HG02623 (cell line): ENCODE measurements at regions not wholly inside any gene's neighbourhood (a gene's known extent, or its start where the extent isn't known, plus 50 kb on each side); places are given as distances from the start of the nearest gene placed in this dataset.
A peak's percentile ranks its signal among the peaks of the same experiment; 100 is the strongest.
"Not testable (repeated sequence)": the region's sequence is repeated elsewhere in the genome, so short reads cannot be mapped to it uniquely, and the experiment has no call there.

Experiments used
- ATAC-seq: cut with Tn5 transposase; IDR thresholded peaks from one replicate; pipeline ENCODE4 v1.9.1; 2021; ENCODE audit warnings: moderate library complexity; ENCODE audit not compliant: unreplicated experiment

- no peak for ATAC-seq
These were observed 84.8 kb upstream of the HNF1B start for GRCh38 chr17:37829592-37830123.

DNA sequence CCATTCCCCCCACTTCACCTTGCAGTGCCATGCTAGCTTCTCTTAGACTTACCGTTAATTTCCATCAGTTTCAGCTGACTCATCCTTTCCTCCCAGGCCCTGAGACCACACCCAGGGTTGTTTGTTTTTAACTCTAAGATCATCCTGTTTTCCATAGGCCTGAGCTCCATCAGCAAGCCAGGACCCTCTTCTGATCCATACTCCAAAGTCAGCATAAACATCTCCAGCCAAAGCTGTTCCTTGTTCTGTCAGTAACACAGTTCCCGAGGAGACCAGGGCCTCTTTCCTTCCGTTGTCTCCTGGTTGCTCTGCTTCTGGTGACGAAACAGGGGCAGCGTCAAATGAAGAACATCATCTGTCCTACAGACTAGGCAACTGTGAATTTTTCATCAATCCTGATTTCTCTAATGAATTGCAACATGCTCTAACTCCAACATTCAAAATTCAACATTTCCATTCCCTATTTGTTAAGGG lies 83.8 kb upstream of the HNF1B start:
- no peak for ATAC-seq

- ATAC-seq = no peak
These were observed 83.2 kb upstream of the HNF1B start for GRCh38 chr17:37827905-37828650.

GRCh38 chr17:37826497-37827430 lies 81.9 kb upstream of the HNF1B start:
- no peak for ATAC-seq

- ATAC-seq = no peak
These were observed 81.0 kb upstream of the HNF1B start for GRCh38 chr17:37825851-37826250.

DNA sequence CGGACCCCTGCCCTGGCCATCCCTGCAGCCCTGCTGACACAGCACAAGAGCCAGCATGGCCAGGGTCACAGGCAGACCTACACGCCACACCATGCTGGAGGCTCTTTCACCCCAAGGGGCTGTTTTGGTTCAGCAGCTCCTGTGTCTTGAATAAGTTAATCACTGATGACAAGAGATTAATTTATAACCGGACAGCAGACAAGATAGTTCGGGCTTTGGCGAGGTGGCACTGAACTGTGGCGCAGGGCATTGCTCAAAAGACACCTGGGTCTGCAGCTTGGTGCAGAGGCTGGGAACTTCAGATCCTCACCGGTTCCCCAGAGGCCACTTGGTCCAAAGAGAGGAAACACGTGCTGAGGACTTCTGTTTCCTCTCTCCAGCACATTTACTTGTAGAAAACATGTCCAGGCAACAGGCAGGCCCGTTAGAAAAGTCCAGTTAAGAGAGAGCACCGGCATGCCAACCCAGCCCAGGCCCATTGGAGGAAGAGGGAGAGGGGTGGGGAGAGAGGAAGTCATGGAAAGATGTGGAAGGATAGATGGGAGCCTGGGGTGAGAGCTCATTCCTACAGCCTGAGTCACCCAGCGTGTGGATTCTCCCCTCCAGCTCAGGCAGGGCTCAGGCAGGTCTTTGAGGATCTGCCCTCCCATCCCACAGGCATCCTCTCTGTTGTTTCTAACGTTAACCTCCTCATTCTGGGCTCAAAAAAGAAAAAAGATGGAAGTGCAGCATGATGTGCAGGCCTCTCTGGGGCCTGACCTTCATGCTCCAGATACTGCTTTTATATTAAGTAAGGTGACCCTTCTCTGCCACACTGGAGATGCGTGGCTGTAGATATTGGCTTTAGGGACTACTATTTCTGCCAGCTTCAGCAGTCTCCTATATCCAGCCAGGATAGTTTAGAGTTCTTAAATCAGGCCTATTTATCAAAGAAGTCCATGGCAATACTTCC lies 80.0 kb upstream of the HNF1B start:
- ATAC-seq = no peak

DNA sequence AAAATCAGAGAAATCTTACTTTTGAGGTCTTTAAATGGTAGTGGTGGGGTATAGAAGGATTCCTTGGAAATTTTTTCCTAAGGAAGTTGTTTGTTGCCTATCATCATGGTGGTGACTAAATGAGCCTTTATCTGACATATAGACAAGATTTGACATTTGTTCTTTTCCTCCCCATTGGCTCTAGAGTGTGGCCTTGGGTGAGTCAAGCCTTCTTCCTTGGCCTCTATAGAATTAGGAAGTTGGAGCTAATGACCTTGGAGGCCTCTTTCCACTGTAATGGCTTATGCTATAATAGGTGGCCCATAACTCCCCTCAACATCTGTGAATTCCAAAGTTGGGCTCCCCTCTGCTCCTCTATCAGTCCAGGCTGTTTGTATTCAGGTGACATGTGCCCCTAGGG lies 79.1 kb upstream of the HNF1B start:
- ATAC-seq = no peak

GRCh38 chr17:37820995-37821713 lies 76.3 kb upstream of the HNF1B start:
- ATAC-seq = no peak

GRCh38 chr17:37820313-37820994 lies 75.6 kb upstream of the HNF1B start:
- peak; percentile 45 for ATAC-seq

GRCh38 chr17:37818689-37819088 lies 73.8 kb upstream of the HNF1B start:
- no peak for ATAC-seq

GRCh38 chr17:37816950-37817349 lies 72.1 kb upstream of the HNF1B start:
- ATAC-seq = no peak

GRCh38 chr17:37815536-37815935 lies 70.7 kb upstream of the HNF1B start:
- ATAC-seq = no peak

GRCh38 chr17:37813751-37814150 lies 68.9 kb upstream of the HNF1B start:
- ATAC-seq = no peak

DNA sequence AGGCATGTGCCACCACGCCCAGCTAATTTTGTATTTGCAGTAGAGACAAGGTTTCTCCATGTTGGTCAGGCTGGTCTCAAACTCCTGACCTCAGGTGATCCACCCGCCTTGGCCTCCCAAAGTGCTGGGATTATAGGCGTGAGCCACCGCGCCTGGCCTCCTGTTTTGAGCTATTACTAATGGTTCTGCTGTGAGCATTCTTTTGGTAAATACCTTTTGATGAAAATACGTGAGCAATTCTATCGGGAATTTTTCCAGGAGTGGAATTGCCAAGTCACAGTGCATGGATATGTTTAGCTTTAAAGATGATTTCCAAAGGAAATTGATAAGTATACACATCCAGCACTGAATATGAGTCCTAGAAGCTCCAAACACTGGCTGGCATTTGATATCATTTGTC lies 64.0 kb upstream of the HNF1B start:
- not testable (repeated sequence) for ATAC-seq

DNA sequence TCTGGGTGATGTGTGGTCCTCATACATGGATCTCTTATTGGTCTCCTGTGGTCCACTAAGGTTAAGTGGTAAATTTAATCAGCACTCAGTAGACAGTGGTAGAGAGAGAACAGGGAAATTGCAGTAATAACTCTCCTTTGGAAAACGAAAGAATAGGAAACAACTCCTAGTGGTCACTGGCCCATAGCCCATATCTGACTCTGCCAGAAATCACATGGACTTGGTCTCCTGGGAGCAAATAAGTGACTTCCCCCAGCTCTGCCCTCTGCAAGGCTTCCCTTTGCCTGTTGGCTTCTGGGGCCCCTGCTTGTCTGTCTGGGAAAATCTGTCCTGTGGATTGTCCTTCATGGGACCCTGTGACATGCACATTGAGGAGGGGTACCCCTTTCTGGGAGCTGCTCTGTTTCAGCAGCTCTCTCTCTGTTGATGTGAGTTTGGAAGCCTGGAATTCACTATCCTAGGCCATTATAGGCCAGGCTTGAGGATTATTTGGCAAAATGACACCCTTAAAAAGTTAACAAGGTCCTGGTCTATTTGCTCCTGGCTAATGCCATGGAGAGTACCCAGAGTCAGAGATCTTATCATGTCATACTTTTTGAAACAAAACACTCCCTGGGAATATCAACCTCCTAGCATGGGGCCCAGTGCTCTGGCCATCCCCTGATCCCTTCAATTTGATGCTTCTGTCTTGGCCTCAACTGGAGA lies 58.0 kb upstream of the HNF1B start:
- no peak for ATAC-seq

- ATAC-seq = no peak
These were observed 57.3 kb upstream of the HNF1B start for GRCh38 chr17:37802061-37802595.

DNA sequence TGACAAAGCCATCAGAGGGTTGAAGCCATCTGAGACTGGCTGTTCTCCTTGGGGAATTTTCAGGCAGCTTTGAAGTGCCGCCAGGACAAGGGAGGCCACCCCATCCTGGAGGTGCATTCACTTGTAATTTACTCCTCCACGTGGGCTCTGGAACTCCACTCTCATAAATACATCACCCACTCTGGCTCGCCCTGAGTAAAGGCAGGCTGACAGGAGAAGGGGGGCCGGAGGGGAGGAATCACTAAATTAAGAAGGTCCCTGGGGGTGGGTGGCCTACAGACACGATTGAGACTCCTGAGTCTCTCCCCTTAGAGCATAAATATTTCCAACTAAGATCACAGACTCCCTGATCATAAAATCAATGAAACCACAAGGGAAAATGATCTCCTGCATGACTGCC lies 56.3 kb upstream of the HNF1B start:
- no peak for ATAC-seq

- ATAC-seq = no peak
These were observed 52.3 kb upstream of the HNF1B start for GRCh38 chr17:37797206-37797605.
